Naive thymus-derived CD8-positive, alpha-beta T cell (primary cell): ENCODE measurements at regions not wholly inside any gene's neighbourhood (a gene's known extent, or its start where the extent isn't known, plus 50 kb on each side); places are given as distances from the start of the nearest gene placed in this dataset.

Source experiments
- ATAC-seq, 2 donors: fragments of 150-1000 bp; cut with Tn5 transposase in 1 of 2; sonication (Bioruptor Pico), chemical (Tn5 transposase) in 1 of 2; 1 replicate in 1 of 2; 2 replicates in 1 of 2; pipeline ENCODE4 v1.10.0; 2021; ENCODE audit warnings: mild to moderate bottlenecking in 2 of 2, moderate library complexity in 2 of 2
- POLR2A ChIA-PET: fragments of 350-600 bp; sonication (Branson Sonifier 250); formaldehyde crosslinking; loops from one replicate; lab custom pipeline; 2021; ENCODE audit warnings: antibody characterized with exemption; lab: Charles Lee
- DNase-seq, 10 donors: peaks; one replicate each; pipeline versions ENCODE4 v3.0.0 to v3.0.0-alpha.2; 2020 to 2022
- H3K27ac Mint-ChIP-seq, 10 donors: one replicate each; pipeline ENCODE4 v1.8.0; 2020 to 2022; ENCODE audit warnings: mild to moderate bottlenecking in 10 of 10, mixed read lengths in 10 of 10, moderate library complexity in 4 of 10, inconsistent platforms in 1 of 10
- H3K27me3 Mint-ChIP-seq, 5 donors: one replicate each; pipeline ENCODE4 v1.8.0; 2021 to 2022; ENCODE audit warnings: mixed read lengths in 5 of 5
- H3K36me3 Mint-ChIP-seq, 3 donors: one replicate each; pipeline ENCODE4 v1.8.0; 2020 to 2022; ENCODE audit warnings: mixed read lengths in 3 of 3, mild to moderate bottlenecking in 2 of 3, inconsistent platforms in 1 of 3
- H3K4me1 Mint-ChIP-seq, 4 donors: one replicate each; pipeline ENCODE4 v1.8.0; 2021 to 2022; ENCODE audit warnings: mixed read lengths in 4 of 4
- H3K4me3 Mint-ChIP-seq, 10 donors: one replicate each; pipeline ENCODE4 v1.8.0; 2020 to 2022; ENCODE audit warnings: mild to moderate bottlenecking in 10 of 10, mixed read lengths in 10 of 10, moderate library complexity in 6 of 10, inconsistent platforms in 1 of 10
- H3K9me3 Mint-ChIP-seq, 9 donors: one replicate each; pipeline ENCODE4 v1.8.0; 2020 to 2022; ENCODE audit warnings: mixed read lengths in 9 of 9, mild to moderate bottlenecking in 3 of 9, inconsistent platforms in 1 of 9, moderate library complexity in 1 of 9

DNA sequence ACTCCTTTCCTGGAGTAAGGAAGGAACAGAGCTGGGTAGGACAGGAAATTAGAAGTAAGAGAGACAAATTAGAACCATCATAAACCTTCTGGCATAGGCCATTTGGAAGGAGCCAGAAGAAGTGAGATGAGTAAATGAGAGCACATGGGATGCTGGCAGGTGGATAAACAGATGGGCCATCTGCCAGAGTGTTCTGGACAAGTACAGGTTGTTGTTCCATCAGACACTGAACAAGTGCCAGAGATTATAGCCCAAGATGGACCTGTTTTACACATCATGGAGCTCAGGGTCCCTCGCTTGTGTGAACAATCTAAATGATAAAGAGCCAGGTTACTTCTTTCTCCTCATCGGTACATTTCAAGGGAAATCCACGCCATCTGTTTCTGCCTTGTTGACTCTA lies 200.3 kb downstream of the HHIPL2 start:
- H3K27me3 Mint-ChIP-seq: peaks cover 0 to 8% (median 3%) of the 10 kb centered on the region in 5 donors
- H3K4me1 Mint-ChIP-seq: peaks cover 0 to 10% (median 0%) of the 10 kb centered on the region in 4 donors
- no peak overlapping the region for H3K4me3 Mint-ChIP-seq
- H3K9me3 Mint-ChIP-seq: peaks cover 0 to 5% (median 0%) of the 10 kb centered on the region in 9 donors
- no peak for ATAC-seq
- POLR2A ChIA-PET: no interaction called here
- no peak for DNase-seq
- peaks cover 0 to 4% (median 2%) of the 10 kb centered on the region in 3 donors for H3K36me3 Mint-ChIP-seq
- H3K27ac Mint-ChIP-seq: no peak overlapping the region

DNA sequence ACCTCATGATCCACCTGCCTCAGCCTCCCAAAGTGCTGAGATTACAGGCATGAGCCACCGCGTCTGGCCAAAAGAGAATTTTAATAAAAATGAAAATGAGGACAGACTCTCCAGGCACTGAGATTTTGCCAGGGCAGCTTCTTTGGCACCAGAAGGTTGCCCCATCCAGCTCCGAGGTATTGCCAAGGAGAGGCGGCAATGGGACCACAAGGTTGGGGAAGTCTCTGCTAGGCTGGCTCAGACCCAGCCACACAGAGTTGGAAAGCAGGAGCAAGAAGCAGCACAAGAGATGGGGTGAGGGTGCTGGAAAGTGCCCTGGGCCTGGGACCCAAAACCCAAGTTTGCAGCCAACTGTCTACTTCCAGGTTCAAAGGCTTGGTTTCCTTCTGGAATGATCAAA lies 200.9 kb downstream of the HHIPL2 start:
- no peak overlapping the region for H3K4me3 Mint-ChIP-seq
- DNase-seq: no peak
- ATAC-seq: no peak
- H3K9me3 Mint-ChIP-seq: peaks cover 0 to 5% (median 0%) of the 10 kb centered on the region in 9 donors
- peaks cover 0 to 8% (median 3%) of the 10 kb centered on the region in 5 donors for H3K27me3 Mint-ChIP-seq
- H3K27ac Mint-ChIP-seq: peak overlapping the region in 1 of 10 donors; percentile 25
- H3K4me1 Mint-ChIP-seq: peaks cover 0 to 10% (median 0%) of the 10 kb centered on the region in 4 donors
- peaks cover 0 to 4% (median 2%) of the 10 kb centered on the region in 3 donors for H3K36me3 Mint-ChIP-seq
- POLR2A ChIA-PET: no interaction called here

DNA sequence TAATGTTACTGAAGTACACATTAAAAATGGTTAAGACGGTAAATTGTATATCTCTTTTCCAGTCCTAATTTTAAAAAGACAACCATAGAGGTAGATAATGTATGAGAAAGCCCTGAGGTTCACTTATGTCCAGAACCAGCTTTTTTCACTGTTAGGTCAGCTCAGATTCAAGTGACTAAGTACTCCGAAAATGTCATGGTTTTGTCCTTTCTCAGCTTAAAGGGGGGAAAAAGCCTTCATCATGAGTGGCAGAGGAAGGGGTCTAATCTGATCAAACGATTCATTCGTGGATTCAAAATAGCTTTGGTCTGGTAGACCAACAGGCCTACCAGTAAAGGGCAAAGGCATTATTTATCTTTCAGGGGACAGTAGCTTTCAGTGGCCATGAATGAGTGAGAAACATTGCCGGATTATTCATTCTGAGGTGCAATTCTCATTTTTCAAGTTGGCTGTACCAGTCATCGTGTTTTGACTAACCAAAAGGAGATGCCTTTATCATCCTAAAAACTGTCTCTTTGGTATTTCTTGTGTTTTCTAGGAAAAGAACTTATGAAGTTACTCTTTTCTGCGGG lies 208.4 kb downstream of the HHIPL2 start:
- H3K27ac Mint-ChIP-seq: no peak overlapping the region
- no peaks in the 10 kb centered on the region for H3K27me3 Mint-ChIP-seq
- ATAC-seq (no peak), DNase-seq (no peak)
- H3K9me3 Mint-ChIP-seq: no peaks in the 10 kb centered on the region
- POLR2A ChIA-PET: no interaction called here
- no peak overlapping the region for H3K4me3 Mint-ChIP-seq
- no peaks in the 10 kb centered on the region for H3K4me1 Mint-ChIP-seq
- no peaks in the 10 kb centered on the region for H3K36me3 Mint-ChIP-seq

GRCh38 chr1:222335586-222335985 lies 212.3 kb downstream of the HHIPL2 start:
- H3K4me3 Mint-ChIP-seq: no peak overlapping the region

GRCh38 chr1:222334026-222334680 lies 213.8 kb downstream of the HHIPL2 start:
- Mint-ChIP-seq H3K27ac (no peak overlapping the region), H3K9me3 (no peaks in the 10 kb centered on the region), H3K36me3 (no peaks in the 10 kb centered on the region), H3K4me3 (no peak overlapping the region), H3K27me3 (no peaks in the 10 kb centered on the region), H3K4me1 (no peaks in the 10 kb centered on the region)
- DNase-seq (no peak), ATAC-seq (no peak)
- POLR2A ChIA-PET: interaction anchor here (1.1 kb wide), 1 partner anchor 86 kb away, joined by 3 read pairs; no protein-coding TSS in a partner anchor

More at GRCh38 chr1:222335586-222335985, 212.3 kb downstream of the HHIPL2 start:
- ATAC-seq (no peak), DNase-seq (no peak)
- POLR2A ChIA-PET: no interaction called here
- no peaks in the 10 kb centered on the region for H3K36me3 Mint-ChIP-seq
- H3K9me3 Mint-ChIP-seq: no peaks in the 10 kb centered on the region
- no peaks in the 10 kb centered on the region for H3K4me1 Mint-ChIP-seq
- no peaks in the 10 kb centered on the region for H3K27me3 Mint-ChIP-seq
- no peak overlapping the region for H3K27ac Mint-ChIP-seq

- DNase-seq (no peak), ATAC-seq (no peak)
- H3K36me3 Mint-ChIP-seq: no peaks in the 10 kb centered on the region
- H3K4me3 Mint-ChIP-seq: no peak overlapping the region
- POLR2A ChIA-PET: interaction anchor here (0.6 kb wide), 1 partner anchor 290 kb away, joined by 3 read pairs; no protein-coding TSS in a partner anchor
- H3K9me3 Mint-ChIP-seq: no peaks in the 10 kb centered on the region
- peaks cover 0 to 1% (median under 1%) of the 10 kb centered on the region in 4 donors for H3K4me1 Mint-ChIP-seq
- no peak overlapping the region for H3K27ac Mint-ChIP-seq
- no peaks in the 10 kb centered on the region for H3K27me3 Mint-ChIP-seq
Observed at GRCh38 chr1:222331765-222332164, 216.1 kb downstream of the HHIPL2 start.

GRCh38 chr1:222331340-222331739 lies 216.6 kb downstream of the HHIPL2 start:
- Mint-ChIP-seq H3K36me3 (no peaks in the 10 kb centered on the region), H3K27ac (no peak overlapping the region), H3K27me3 (no peaks in the 10 kb centered on the region), H3K9me3 (no peaks in the 10 kb centered on the region), H3K4me3 (no peak overlapping the region), H3K4me1 (peaks cover 0 to 6% (median 3%) of the 10 kb centered on the region in 4 donors)
- DNase-seq (no peak), ATAC-seq (no peak)
- POLR2A ChIA-PET: no interaction called here

GRCh38 chr1:222329493-222330045 lies 218.3 kb downstream of the HHIPL2 start:
- no peaks in the 10 kb centered on the region for H3K36me3 Mint-ChIP-seq
- no peak for ATAC-seq
- POLR2A ChIA-PET: interaction anchor here (0.5 kb wide), 1 partner anchor 91 kb away, joined by 3 read pairs; no protein-coding TSS in a partner anchor

DNA sequence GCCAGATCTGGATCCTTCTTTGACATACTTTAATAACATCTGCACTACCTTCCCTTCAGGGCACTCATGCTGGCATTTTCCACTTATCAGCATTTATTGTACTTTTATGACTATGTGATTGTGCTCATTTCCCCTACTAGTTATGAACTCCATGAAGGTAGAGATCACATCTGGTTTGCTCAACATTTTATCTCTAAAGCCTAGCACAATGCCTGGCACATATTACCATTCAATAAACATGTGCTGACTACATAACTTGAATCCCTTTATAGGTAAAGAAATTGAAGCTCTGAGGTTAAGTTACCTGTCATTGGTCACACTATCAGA lies 221.2 kb downstream of the HHIPL2 start:
- no peak overlapping the region for H3K4me3 Mint-ChIP-seq
- peaks cover 6 to 13% (median 9%) of the 10 kb centered on the region in 4 donors for H3K4me1 Mint-ChIP-seq
- no peaks in the 10 kb centered on the region for H3K27me3 Mint-ChIP-seq
- DNase-seq (no peak), ATAC-seq (no peak)
- H3K27ac Mint-ChIP-seq: no peak overlapping the region
- POLR2A ChIA-PET: no interaction called here
- H3K36me3 Mint-ChIP-seq: no peaks in the 10 kb centered on the region
- H3K9me3 Mint-ChIP-seq: peaks cover 0 to 4% (median 0%) of the 10 kb centered on the region in 9 donors

More at GRCh38 chr1:222329493-222330045, 218.3 kb downstream of the HHIPL2 start:
- no peak for DNase-seq
- H3K4me1 Mint-ChIP-seq: peaks cover 4 to 13% (median 8%) of the 10 kb centered on the region in 4 donors
- H3K27me3 Mint-ChIP-seq: no peaks in the 10 kb centered on the region
- no peak overlapping the region for H3K4me3 Mint-ChIP-seq
- H3K9me3 Mint-ChIP-seq: no peaks in the 10 kb centered on the region
- H3K27ac Mint-ChIP-seq: no peak overlapping the region

- Mint-ChIP-seq H3K36me3 (peaks cover 0 to 4% (median 0%) of the 10 kb centered on the region in 3 donors), H3K4me1 (peaks cover 6 to 13% (median 9%) of the 10 kb centered on the region in 4 donors), H3K27me3 (no peaks in the 10 kb centered on the region), H3K9me3 (peaks cover 0 to 4% (median 0%) of the 10 kb centered on the region in 9 donors), H3K27ac (peak overlapping the region in 4 of 10 donors; percentile 4 to 71 (median 28)), H3K4me3 (no peak overlapping the region)
- no peak for DNase-seq
- ATAC-seq: no peak
- POLR2A ChIA-PET: no interaction called here
Observed at GRCh38 chr1:222326006-222326709, 221.7 kb downstream of the HHIPL2 start.

DNA sequence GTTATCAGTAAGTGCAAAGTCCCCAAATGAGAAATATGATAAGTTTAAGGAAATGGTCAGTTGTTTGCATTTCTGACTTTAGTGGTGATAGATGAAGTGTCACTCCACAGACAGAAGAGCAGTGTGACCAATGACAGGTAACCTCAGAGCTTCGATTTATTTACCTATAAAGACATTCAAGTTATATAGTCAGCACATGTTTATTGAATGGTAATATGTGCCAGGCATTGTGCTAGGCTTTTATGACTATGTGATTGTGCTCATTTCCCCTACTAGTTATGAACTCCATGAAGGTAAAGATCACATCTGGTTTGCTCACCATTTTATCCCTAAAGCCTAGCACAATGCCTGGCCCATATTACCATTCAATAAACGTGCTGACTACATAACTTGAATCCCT lies 222.4 kb downstream of the HHIPL2 start:
- POLR2A ChIA-PET: no interaction called here
- Mint-ChIP-seq H3K9me3 (peaks cover 0 to 4% (median 0%) of the 10 kb centered on the region in 9 donors), H3K27me3 (no peaks in the 10 kb centered on the region), H3K4me3 (no peak overlapping the region), H3K27ac (no peak overlapping the region), H3K4me1 (peaks cover 6 to 13% (median 9%) of the 10 kb centered on the region in 4 donors), H3K36me3 (peaks cover 0 to 5% (median 0%) of the 10 kb centered on the region in 3 donors)
- ATAC-seq: no peak
- DNase-seq: no peak

- H3K9me3 Mint-ChIP-seq: peaks cover 0 to 2% (median 0%) of the 10 kb centered on the region in 9 donors
- POLR2A ChIA-PET: no interaction called here
- H3K36me3 Mint-ChIP-seq: no peaks in the 10 kb centered on the region
- no peak overlapping the region for H3K4me3 Mint-ChIP-seq
- DNase-seq (no peak), ATAC-seq (no peak)
- peaks cover 0 to 2% (median 0%) of the 10 kb centered on the region in 5 donors for H3K27me3 Mint-ChIP-seq
- no peak overlapping the region for H3K27ac Mint-ChIP-seq
- H3K4me1 Mint-ChIP-seq: peaks cover 0 to 3% (median 1%) of the 10 kb centered on the region in 4 donors
Observed at GRCh38 chr1:222314839-222315238, 233.1 kb downstream of the HHIPL2 start.
